ENCODE measurements at regions not wholly inside any gene's neighbourhood (a gene's known extent, or its start where the extent isn't known, plus 50 kb on each side); places are given as distances from the start of the nearest gene placed in this dataset.
"Not testable (repeated sequence)": the region's sequence is repeated elsewhere in the genome, so short reads cannot be mapped to it uniquely, and the experiment has no call there.

- peak in 1 of 2 donors; percentile 54 for DNase-seq (ENCODE audit: low spot score in 2 of 2)
- no peaks in the 10 kb centered on the region for H3K36me3 ChIP-seq
- no peaks in the 10 kb centered on the region for H3K4me1 ChIP-seq
- no peaks in the 10 kb centered on the region for H3K27me3 ChIP-seq
- TF ChIP-seq CTCF (IDR thresholded peaks at IDR 0.05) = no peak
- peaks cover 0 to 4% of the 10 kb centered on the region in 2 donors for H3K9me3 ChIP-seq
- H3K4me3 ChIP-seq = no peak overlapping the region
- H3K27ac ChIP-seq = no peak overlapping the region
- intact Hi-C loops (cut with DNase I) = no loop called here
These were observed 763.2 kb upstream of the TPTE start for GRCh38 chr21:9758141-9758540.

- intact Hi-C loops (cut with DNase I) = no loop called here
- no peaks in the 10 kb centered on the region for H3K27me3 ChIP-seq
- H3K36me3 ChIP-seq = no peaks in the 10 kb centered on the region
- H3K9me3 ChIP-seq = peaks cover 0 to 4% of the 10 kb centered on the region in 2 donors
- H3K4me3 ChIP-seq = no peak overlapping the region
- H3K4me1 ChIP-seq = no peaks in the 10 kb centered on the region
- H3K27ac ChIP-seq = no peak overlapping the region
- DNase-seq (ENCODE audit: low spot score in 2 of 2) = peak in 1 of 2 donors; percentile 61
- no peak for TF ChIP-seq CTCF (IDR thresholded peaks at IDR 0.05)
These were observed 762.5 kb upstream of the TPTE start for GRCh38 chr21:9758888-9759287.

DNA sequence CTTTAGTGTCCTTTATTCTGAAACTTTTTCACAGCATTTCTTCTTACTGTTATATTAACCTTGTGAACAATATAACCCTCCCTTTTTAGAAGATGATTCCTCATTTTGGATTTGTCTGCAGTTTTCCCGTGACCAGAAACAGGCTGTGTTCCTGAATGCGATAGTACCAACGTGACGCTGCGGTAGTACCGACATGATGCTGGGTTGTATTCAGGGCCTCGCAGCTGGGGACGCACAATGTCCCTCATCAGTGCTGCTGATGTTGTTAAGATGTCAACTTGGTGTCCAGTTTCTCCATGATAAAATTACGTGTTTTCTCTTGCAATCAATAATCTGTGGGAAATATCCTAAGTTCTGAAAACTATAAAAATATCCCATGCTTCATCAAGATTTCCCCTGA, 761.4 kb upstream of the TPTE start:
- intact Hi-C loops (cut with DNase I) = no loop called here
- H3K9me3 ChIP-seq = peaks cover 0 to 4% of the 10 kb centered on the region in 2 donors
- TF ChIP-seq CTCF (IDR thresholded peaks at IDR 0.05) = no peak
- no peak overlapping the region for H3K4me3 ChIP-seq
- DNase-seq (ENCODE audit: low spot score in 2 of 2) = peak in 1 of 2 donors; percentile 56
- H3K4me1 ChIP-seq = no peaks in the 10 kb centered on the region
- H3K36me3 ChIP-seq = no peaks in the 10 kb centered on the region
- H3K27ac ChIP-seq = no peak overlapping the region
- H3K27me3 ChIP-seq = no peaks in the 10 kb centered on the region

DNA sequence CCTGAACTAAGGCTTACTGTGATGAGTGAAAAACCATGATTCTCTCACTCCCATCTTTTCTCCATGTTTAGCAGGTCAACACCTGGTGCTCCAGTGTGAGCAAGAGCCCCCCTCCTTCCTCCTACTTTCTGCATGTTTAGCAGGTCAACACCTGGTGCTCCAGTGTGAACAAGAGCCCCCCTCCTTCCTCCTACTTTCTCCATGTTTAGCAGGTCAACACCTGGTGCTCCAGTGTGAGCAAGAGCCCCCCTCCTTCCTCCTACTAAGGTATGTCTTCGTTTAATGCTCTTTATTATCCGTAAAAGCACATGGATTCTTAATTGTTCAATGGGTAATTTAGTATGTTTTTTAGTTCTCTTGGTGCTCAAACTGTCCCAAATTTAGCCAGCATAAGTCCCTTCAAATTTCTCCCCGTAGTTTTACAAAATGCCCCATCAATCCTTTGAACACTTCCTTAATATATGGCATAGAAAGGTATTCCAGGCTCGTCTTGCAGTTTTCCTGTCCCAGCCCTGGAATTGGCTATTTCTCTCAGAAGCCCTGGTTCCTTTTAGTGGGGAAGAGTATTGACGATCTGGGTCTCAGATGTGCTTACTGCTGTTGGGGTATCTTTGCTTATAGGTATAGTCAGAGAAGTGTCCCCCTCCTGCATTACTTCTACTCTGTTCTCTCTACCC, 760.8 kb upstream of the TPTE start:
- intact Hi-C loops (cut with DNase I) = no loop called here
- Histone ChIP-seq H3K4me1 (no peaks in the 10 kb centered on the region), H3K36me3 (no peaks in the 10 kb centered on the region), H3K4me3 (no peak overlapping the region), H3K9me3 (peaks cover 0 to 4% of the 10 kb centered on the region in 2 donors), H3K27ac (no peak overlapping the region), H3K27me3 (no peaks in the 10 kb centered on the region)
- TF ChIP-seq CTCF (IDR thresholded peaks at IDR 0.05) = no peak
- DNase-seq (ENCODE audit: low spot score in 2 of 2) = no peak

DNA sequence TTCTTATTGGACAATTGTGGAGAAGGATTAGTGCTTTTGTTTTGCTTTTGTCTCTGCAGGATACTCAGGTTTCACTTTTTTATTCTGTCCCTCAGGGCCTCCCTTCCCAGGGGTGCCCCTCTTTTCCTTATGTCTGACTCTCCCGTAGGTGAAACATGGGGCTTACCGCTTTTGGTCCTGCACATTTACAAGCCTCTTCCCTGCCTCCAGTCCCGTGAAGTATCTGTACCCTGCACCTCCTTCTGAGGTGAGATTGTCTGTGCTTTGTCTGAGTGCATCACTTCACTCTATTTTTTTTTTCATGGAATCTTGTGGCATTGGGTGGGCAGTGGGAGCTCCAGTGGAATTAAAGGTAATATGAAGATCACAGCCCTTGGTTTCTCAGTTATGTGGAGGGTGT, 758.1 kb upstream of the TPTE start:
- Histone ChIP-seq H3K4me1 (no peaks in the 10 kb centered on the region), H3K27ac (no peak overlapping the region), H3K27me3 (no peaks in the 10 kb centered on the region), H3K4me3 (no peak overlapping the region), H3K9me3 (peaks cover 0 to 4% of the 10 kb centered on the region in 2 donors), H3K36me3 (no peaks in the 10 kb centered on the region)
- peak in 1 of 2 donors; percentile 21 for DNase-seq (ENCODE audit: low spot score in 2 of 2)
- intact Hi-C loops (cut with DNase I) = no loop called here
- no peak for TF ChIP-seq CTCF (IDR thresholded peaks at IDR 0.05)

- no peak for TF ChIP-seq CTCF (IDR thresholded peaks at IDR 0.05)
- Histone ChIP-seq H3K27me3 (no peaks in the 10 kb centered on the region), H3K36me3 (no peaks in the 10 kb centered on the region), H3K4me3 (no peak overlapping the region), H3K27ac (no peak overlapping the region), H3K9me3 (peaks cover 0 to 3% of the 10 kb centered on the region in 2 donors), H3K4me1 (no peaks in the 10 kb centered on the region)
- peak in 1 of 2 donors; percentile 49 for DNase-seq (ENCODE audit: low spot score in 2 of 2)
- intact Hi-C loops (cut with DNase I) = no loop called here
These were observed 757.6 kb upstream of the TPTE start for GRCh38 chr21:9763807-9764206.

- H3K36me3 ChIP-seq; H3K27ac ChIP-seq; H3K27me3 ChIP-seq; H3K9me3 ChIP-seq; DNase-seq (ENCODE audit: low spot score in 2 of 2); H3K4me1 ChIP-seq; intact Hi-C loops (cut with DNase I); H3K4me3 ChIP-seq: not testable (repeated sequence)
These were observed 757.1 kb upstream of the TPTE start for GRCh38 chr21:9764294-9764693.

- H3K27me3 ChIP-seq; intact Hi-C loops (cut with DNase I); DNase-seq (ENCODE audit: low spot score in 2 of 2); H3K4me3 ChIP-seq; H3K4me1 ChIP-seq; H3K9me3 ChIP-seq; H3K27ac ChIP-seq; H3K36me3 ChIP-seq: not testable (repeated sequence)
These were observed 755.8 kb upstream of the TPTE start for GRCh38 chr21:9765538-9765937.
